DND-41 (cell line): ENCODE measurements at regions not wholly inside any gene's neighbourhood (a gene's known extent, or its start where the extent isn't known, plus 50 kb on each side); places are given as distances from the start of the nearest gene placed in this dataset.

ENCODE experiments used
- EZH2 ChIP-seq: IDR thresholded peaks from 3 replicates; pipeline ENCODE4 v1.6.1; 2012; ENCODE audit warnings: borderline replicate concordance, low read depth, mild to moderate bottlenecking, moderate library complexity, low read length, inconsistent platforms; ENCODE audit not compliant: severe bottlenecking
- TF ChIP-seq, protein P1 (sequence below): IDR thresholded peaks from 2 replicates; pipeline ENCODE4 v1.5.1; 2012; ENCODE audit warnings: borderline replicate concordance, low read length, moderate library complexity, mild to moderate bottlenecking; ENCODE audit not compliant: poor library complexity, severe bottlenecking; ENCODE audit errors: extremely low read depth

DNA sequence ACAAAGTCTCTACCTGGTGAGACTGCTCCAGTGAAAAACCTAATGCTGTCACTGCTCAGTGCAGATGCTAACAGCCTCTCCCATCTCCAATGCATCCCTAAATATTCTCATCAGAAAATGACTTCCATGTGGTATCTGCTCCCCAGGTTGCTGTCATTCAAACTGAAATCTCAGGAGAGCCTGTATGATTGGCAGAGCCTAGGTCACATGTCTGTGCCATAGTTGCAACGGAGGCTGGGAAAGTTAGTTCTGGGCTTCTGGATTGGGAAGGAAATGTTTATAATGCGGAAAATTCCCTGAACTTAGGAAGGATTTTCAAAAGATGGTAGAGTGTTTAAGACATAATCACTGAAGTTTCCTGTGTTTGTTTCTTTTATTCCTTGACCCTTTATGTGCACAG is 206.4 kb upstream of the ZKSCAN2 start:
- TF ChIP-seq, protein P1, sequence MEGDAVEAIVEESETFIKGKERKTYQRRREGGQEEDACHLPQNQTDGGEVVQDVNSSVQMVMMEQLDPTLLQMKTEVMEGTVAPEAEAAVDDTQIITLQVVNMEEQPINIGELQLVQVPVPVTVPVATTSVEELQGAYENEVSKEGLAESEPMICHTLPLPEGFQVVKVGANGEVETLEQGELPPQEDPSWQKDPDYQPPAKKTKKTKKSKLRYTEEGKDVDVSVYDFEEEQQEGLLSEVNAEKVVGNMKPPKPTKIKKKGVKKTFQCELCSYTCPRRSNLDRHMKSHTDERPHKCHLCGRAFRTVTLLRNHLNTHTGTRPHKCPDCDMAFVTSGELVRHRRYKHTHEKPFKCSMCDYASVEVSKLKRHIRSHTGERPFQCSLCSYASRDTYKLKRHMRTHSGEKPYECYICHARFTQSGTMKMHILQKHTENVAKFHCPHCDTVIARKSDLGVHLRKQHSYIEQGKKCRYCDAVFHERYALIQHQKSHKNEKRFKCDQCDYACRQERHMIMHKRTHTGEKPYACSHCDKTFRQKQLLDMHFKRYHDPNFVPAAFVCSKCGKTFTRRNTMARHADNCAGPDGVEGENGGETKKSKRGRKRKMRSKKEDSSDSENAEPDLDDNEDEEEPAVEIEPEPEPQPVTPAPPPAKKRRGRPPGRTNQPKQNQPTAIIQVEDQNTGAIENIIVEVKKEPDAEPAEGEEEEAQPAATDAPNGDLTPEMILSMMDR, result no peak
- no peak for TF ChIP-seq EZH2
